H1 (cell line): ENCODE measurements at regions not wholly inside any gene's neighbourhood (a gene's known extent, or its start where the extent isn't known, plus 50 kb on each side); places are given as distances from the start of the nearest gene placed in this dataset.

Experiments
- JUND ChIP-seq: IDR thresholded peaks from 2 replicates; pipeline ENCODE4 v1.6.1; 2011; ENCODE audit warnings: mild to moderate bottlenecking, improper control_type of control experiment, low read length
- MAFK ChIP-seq: IDR thresholded peaks from 2 replicates; pipeline ENCODE4 v1.6.1; 2012; ENCODE audit warnings: low read depth, mild to moderate bottlenecking, improper control_type of control experiment, low read length

DNA sequence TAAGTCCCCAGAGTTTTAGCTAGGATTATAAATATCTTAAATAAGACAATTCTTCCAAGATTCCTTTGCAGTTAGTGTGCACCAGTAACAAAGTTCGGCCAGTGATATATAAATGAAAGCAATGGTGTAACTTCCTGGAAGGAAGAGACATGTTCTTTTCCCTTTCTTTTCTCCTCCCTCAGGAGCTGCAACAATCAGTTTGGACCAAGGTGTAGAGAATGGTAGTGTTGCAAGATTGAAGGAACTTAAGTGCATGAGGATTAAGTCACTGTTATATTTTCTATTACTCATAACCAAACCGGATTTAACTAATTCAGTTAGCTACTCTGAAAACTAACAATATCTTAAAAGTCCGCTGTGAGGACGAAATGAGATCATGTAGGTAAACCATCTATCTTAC, 68.9 kb upstream of the KCNJ16 start:
- no peak for TF ChIP-seq JUND
- TF ChIP-seq MAFK, result no peak
